HepG2 (cell line): ENCODE measurements at regions not wholly inside any gene's neighbourhood (a gene's known extent, or its start where the extent isn't known, plus 50 kb on each side); places are given as distances from the start of the nearest gene placed in this dataset.

ENCODE experiments used
- ATAC-seq: fragments of 200-7000 bp; cut with Tn5 transposase; 3 replicates; pipeline ENCODE4 v1.9.1; 2020; ENCODE audit warnings: mild to moderate bottlenecking, moderate library complexity
- BruUV-seq: library from RNA; stranded (reverse); fragments of 400-500 nt; replicated peaks from 2 replicates; lab custom pipeline; 2021; lab: Mats Ljungman, UMichigan
- CTCF ChIA-PET: fragments of 300-600 bp; formaldehyde crosslinking; extraction: SDS; loops from one replicate; lab custom pipeline; 2021; ENCODE audit warnings: low total read pairs, inconsistent platforms, low intra/inter-chr PET ratio; lab: Yijun Ruan, JAX
- POLR2A ChIA-PET: fragments of 350-600 bp; sonication (Branson Sonifier 250); formaldehyde crosslinking; loops from one replicate; lab custom pipeline; 2020; ENCODE audit warnings: antibody characterized with exemption, inconsistent platforms; lab: Yijun Ruan, JAX
- DNase-seq: peaks from one replicate; pipeline ENCODE4 v3.0.0-alpha.2; 2015; ENCODE audit warnings: low spot score
- FAIRE-seq: peaks from 3 replicates; lab custom pipeline; 2011; peaks lifted over from hg19 to GRCh38; lab: Jason Lieb, UNC
- H2AFZ ChIP-seq: one replicate; pipeline ENCODE4 v1.6.1; 2011; ENCODE audit warnings: low read length, inconsistent platforms
- H3K27ac ChIP-seq: fragments of 300-600 bp; 3 replicates; pipeline ENCODE4 v1.8.0; 2011; ENCODE audit warnings: mixed run types, mild to moderate bottlenecking, mixed read lengths, low read length, inconsistent platforms; ENCODE audit not compliant: insufficient read depth; ENCODE audit errors: extremely low read length
- H3K27me3 ChIP-seq, 2 experiments: fragments of 200-600 bp in 1 of 2; 2 replicates in 1 of 2; 3 replicates in 1 of 2; pipeline versions ENCODE4 v1.6.0 to v1.8.0; 2011; ENCODE audit warnings: low read length in 2 of 2, mild to moderate bottlenecking in 2 of 2, moderate library complexity in 2 of 2, inconsistent platforms in 1 of 2; ENCODE audit not compliant: insufficient read depth in 2 of 2, control insufficient read depth in 1 of 2
- H3K36me3 ChIP-seq, 2 experiments: fragments of 200-600 bp in 1 of 2; replicated peaks in 1 of 2; 2 replicates in 1 of 2; 3 replicates in 1 of 2; pipeline versions ENCODE4 v1.5.1 to v1.8.0; 2011; ENCODE audit warnings: low read length in 2 of 2, inconsistent platforms in 1 of 2; ENCODE audit not compliant: insufficient read depth in 2 of 2, control insufficient read depth in 1 of 2
- H3K4me1 ChIP-seq: 2 replicates; pipeline ENCODE4 v1.5.1; 2012; ENCODE audit warnings: low read length, inconsistent platforms; ENCODE audit not compliant: insufficient read depth
- H3K4me2 ChIP-seq: 2 replicates; pipeline ENCODE4 v1.6.0; 2011; ENCODE audit warnings: low read depth, low read length, inconsistent platforms
- H3K4me3 ChIP-seq, 3 experiments: fragments of 200-600 bp in 1 of 3; sonication (generic), shearing (Covaris generic) in 1 of 3; replicated peaks in 1 of 3; 2 replicates each; pipeline ENCODE4 v1.5.1; 2011 to 2016; ENCODE audit warnings: low read length in 3 of 3, inconsistent platforms in 2 of 3, low read depth in 2 of 3, mild to moderate bottlenecking in 2 of 3, control low read depth in 1 of 3, mixed read lengths in 1 of 3; ENCODE audit not compliant: insufficient read depth in 1 of 3
- H3K79me2 ChIP-seq: one replicate; pipeline ENCODE4 v1.6.1; 2011; ENCODE audit warnings: low read length, inconsistent platforms; ENCODE audit not compliant: insufficient read depth
- H3K9ac ChIP-seq: 2 replicates; pipeline ENCODE4 v1.6.0; 2011; ENCODE audit warnings: mild to moderate bottlenecking, low read depth, low read length, inconsistent platforms; ENCODE audit not compliant: insufficient read depth
- H3K9me3 ChIP-seq: 2 replicates; pipeline ENCODE4 v1.5.1; 2012; ENCODE audit warnings: mild to moderate bottlenecking, low read length
- H4K20me1 ChIP-seq: 2 replicates; pipeline ENCODE4 v1.6.0; 2011; ENCODE audit warnings: inconsistent platforms, mild to moderate bottlenecking, low read length, moderate library complexity; ENCODE audit not compliant: insufficient read depth
- ATAD3A ChIP-seq: sonication (generic); formaldehyde crosslinking; IDR thresholded peaks from 2 replicates; pipeline ENCODE4 v1.4.0; 2020; ENCODE audit warnings: missing genetic modification reagents
- BATF2 ChIP-seq: sonication (generic); formaldehyde crosslinking; IDR thresholded peaks from 2 replicates; pipeline ENCODE4 v1.8.0; 2022; ENCODE audit warnings: mild to moderate bottlenecking, missing genetic modification reagents, moderate library complexity
- E2F5 ChIP-seq: sonication (generic); formaldehyde crosslinking; conservative IDR thresholded peaks from 2 replicates; pipeline ENCODE4 v1.4.0; 2020; ENCODE audit warnings: missing genetic modification reagents
- MLXIP ChIP-seq: sonication (generic); formaldehyde crosslinking; IDR thresholded peaks from 2 replicates; pipeline ENCODE4 v1.9.0; 2021; ENCODE audit warnings: missing genetic modification reagents, borderline replicate concordance
- ZNF740 ChIP-seq: sonication (generic); formaldehyde crosslinking; IDR thresholded peaks from 2 replicates; pipeline ENCODE4 v1.4.0; 2020; ENCODE audit warnings: missing genetic modification reagents
- ZSCAN9 ChIP-seq: IDR thresholded peaks from 2 replicates; pipeline ENCODE4 v1.6.1; 2016; ENCODE audit warnings: borderline replicate concordance
- WGBS: methylation state at CpG from one replicate; pipeline ENCODE4 v1.1.6; 2017; ENCODE audit warnings: low lambda C conversion rate; 5-methylcytosine and 5-hydroxymethylcytosine counted together
- in situ Hi-C: cut with HindIII; loops from 2 replicates; pipeline ENCODE4 v1.10.0; 2017; ENCODE audit warnings: low pct_unique_long_range_greater_than_20kb; ENCODE audit not compliant: extremely low pct_ligation_motif_present
- intact Hi-C: fragments of 100-400 bp; cut with micrococcal nuclease; formaldehyde crosslinking; loops from one replicate; pipeline ENCODE4 v1.10.0; 2022; ENCODE audit not compliant: unreplicated experiment

GRCh38 chr7:41255113-41255512 is 447.8 kb downstream of the INHBA start:
- Histone ChIP-seq H3K27me3 (no peaks in the 10 kb centered on the region), H2AFZ (no peak overlapping the region), H3K36me3 (no peaks in the 10 kb centered on the region), H3K4me1 (no peaks in the 10 kb centered on the region), H4K20me1 (no peaks in the 10 kb centered on the region), H3K9ac (no peak overlapping the region), H3K4me3 (no peak overlapping the region), H3K4me2 (no peak overlapping the region), H3K79me2 (no peaks in the 10 kb centered on the region), H3K9me3 (0 out of 2 replicates have a peak, but pooled peaks cover 11% of the 10 kb centered on the region), H3K27ac (no peak overlapping the region)
- ChIA-PET CTCF (no interaction called here), POLR2A (no interaction called here)
- in situ Hi-C loops, result no loop called here
- no TSS peak for BruUV-seq
- TF ChIP-seq MLXIP (CRISPR knock-in tag) (no peak), ZNF740 (CRISPR knock-in tag) (no peak), ZSCAN9 (no peak), BATF2 (CRISPR knock-in tag) (no peak), ATAD3A (CRISPR knock-in tag) (no peak), E2F5 (CRISPR knock-in tag) (no peak)
- ATAC-seq (no peak), DNase-seq (no peak), FAIRE-seq (no peak)
- intact Hi-C loops, result no loop called here
- 33% methylated on average over 3 of the region's 3 CpGs for WGBS
